HepG2 (cell line): ENCODE measurements at regions not wholly inside any gene's neighbourhood (a gene's known extent, or its start where the extent isn't known, plus 50 kb on each side); places are given as distances from the start of the nearest gene placed in this dataset.

ENCODE experiments used
- ARID5B ChIP-seq: IDR thresholded peaks from 2 replicates; pipeline ENCODE4 v1.4.0; 2020; ENCODE audit warnings: mild to moderate bottlenecking, missing genetic modification reagents
- EZH2 ChIP-seq: conservative IDR thresholded peaks from 2 replicates; pipeline ENCODE4 v1.6.1; 2012; ENCODE audit warnings: mild to moderate bottlenecking, low read depth, low read length, moderate library complexity
- HHEX ChIP-seq: IDR thresholded peaks from 2 replicates; pipeline ENCODE4 v1.6.1; 2016; ENCODE audit warnings: control low read depth
- PATZ1 ChIP-seq: sonication (generic); formaldehyde crosslinking; IDR thresholded peaks from 2 replicates; pipeline ENCODE4 v1.4.0; 2020; ENCODE audit warnings: missing genetic modification reagents
- RBM22 ChIP-seq: fragments of 200-400 bp; formaldehyde crosslinking; optimal IDR thresholded peaks from 2 replicates; pipeline ENCODE3; 2017; ENCODE audit warnings: mild to moderate bottlenecking, low read length, moderate library complexity
- SNAI1 ChIP-seq: sonication (generic); formaldehyde crosslinking; IDR thresholded peaks from 2 replicates; pipeline ENCODE4 v1.5.0; 2020; ENCODE audit warnings: mild to moderate bottlenecking, missing genetic modification reagents, borderline replicate concordance
- SRF ChIP-seq: IDR thresholded peaks from 2 replicates; pipeline ENCODE4 v1.6.1; 2011; ENCODE audit warnings: mild to moderate bottlenecking, low read depth, low read length, moderate library complexity
- ZBTB14 ChIP-seq: sonication (generic); formaldehyde crosslinking; IDR thresholded peaks from 2 replicates; pipeline ENCODE4 v1.4.0; 2020; ENCODE audit warnings: missing genetic modification reagents
- ZNF772 ChIP-seq: sonication (generic); formaldehyde crosslinking; IDR thresholded peaks from 2 replicates; pipeline ENCODE4 v1.5.0; 2020; ENCODE audit warnings: mild to moderate bottlenecking, missing genetic modification reagents
- TF ChIP-seq, protein P1 (sequence below): sonication (generic); formaldehyde crosslinking; IDR thresholded peaks from 2 replicates; pipeline ENCODE4 v1.5.0; 2020; ENCODE audit warnings: missing genetic modification reagents, mild to moderate bottlenecking, borderline replicate concordance
- TF ChIP-seq, protein P2 (sequence below): sonication (generic); formaldehyde crosslinking; IDR thresholded peaks from 2 replicates; pipeline ENCODE4 v1.4.0; 2020; ENCODE audit warnings: mild to moderate bottlenecking, missing genetic modification reagents, borderline replicate concordance
- TF ChIP-seq, protein P3 (sequence below): fragments of 450-650 bp; IDR thresholded peaks from 2 replicates; pipeline ENCODE4 v1.6.1; 2017

- TF ChIP-seq, protein P1, sequence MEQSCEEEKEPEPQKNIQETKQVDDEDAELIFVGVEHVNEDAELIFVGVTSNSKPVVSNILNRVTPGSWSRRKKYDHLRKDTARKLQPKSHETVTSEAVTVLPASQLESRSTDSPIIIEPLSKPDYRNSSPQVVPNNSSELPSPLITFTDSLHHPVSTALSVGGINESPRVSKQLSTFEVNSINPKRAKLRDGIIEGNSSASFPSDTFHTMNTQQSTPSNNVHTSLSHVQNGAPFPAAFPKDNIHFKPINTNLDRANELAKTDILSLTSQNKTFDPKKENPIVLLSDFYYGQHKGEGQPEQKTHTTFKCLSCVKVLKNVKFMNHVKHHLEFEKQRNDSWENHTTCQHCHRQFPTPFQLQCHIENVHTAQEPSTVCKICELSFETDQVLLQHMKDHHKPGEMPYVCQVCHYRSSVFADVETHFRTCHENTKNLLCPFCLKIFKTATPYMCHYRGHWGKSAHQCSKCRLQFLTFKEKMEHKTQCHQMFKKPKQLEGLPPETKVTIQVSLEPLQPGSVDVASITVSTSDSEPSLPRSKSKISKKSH (CRISPR knock-in tag) = no peak
- 0 out of 2 replicates have a peak, but pooled peaks have one; percentile 56 for TF ChIP-seq SRF
- no peak for TF ChIP-seq ZNF772 (CRISPR knock-in tag)
- TF ChIP-seq HHEX (CRISPR knock-in tag) = peak; percentile 47; the same call in 1 of the 2 replicates
- TF ChIP-seq ZBTB14 (CRISPR knock-in tag) = no peak
- TF ChIP-seq ARID5B (CRISPR knock-in tag) = peak; percentile 71
- TF ChIP-seq SNAI1 = no peak
- no peak for TF ChIP-seq EZH2
- TF ChIP-seq, protein P2, sequence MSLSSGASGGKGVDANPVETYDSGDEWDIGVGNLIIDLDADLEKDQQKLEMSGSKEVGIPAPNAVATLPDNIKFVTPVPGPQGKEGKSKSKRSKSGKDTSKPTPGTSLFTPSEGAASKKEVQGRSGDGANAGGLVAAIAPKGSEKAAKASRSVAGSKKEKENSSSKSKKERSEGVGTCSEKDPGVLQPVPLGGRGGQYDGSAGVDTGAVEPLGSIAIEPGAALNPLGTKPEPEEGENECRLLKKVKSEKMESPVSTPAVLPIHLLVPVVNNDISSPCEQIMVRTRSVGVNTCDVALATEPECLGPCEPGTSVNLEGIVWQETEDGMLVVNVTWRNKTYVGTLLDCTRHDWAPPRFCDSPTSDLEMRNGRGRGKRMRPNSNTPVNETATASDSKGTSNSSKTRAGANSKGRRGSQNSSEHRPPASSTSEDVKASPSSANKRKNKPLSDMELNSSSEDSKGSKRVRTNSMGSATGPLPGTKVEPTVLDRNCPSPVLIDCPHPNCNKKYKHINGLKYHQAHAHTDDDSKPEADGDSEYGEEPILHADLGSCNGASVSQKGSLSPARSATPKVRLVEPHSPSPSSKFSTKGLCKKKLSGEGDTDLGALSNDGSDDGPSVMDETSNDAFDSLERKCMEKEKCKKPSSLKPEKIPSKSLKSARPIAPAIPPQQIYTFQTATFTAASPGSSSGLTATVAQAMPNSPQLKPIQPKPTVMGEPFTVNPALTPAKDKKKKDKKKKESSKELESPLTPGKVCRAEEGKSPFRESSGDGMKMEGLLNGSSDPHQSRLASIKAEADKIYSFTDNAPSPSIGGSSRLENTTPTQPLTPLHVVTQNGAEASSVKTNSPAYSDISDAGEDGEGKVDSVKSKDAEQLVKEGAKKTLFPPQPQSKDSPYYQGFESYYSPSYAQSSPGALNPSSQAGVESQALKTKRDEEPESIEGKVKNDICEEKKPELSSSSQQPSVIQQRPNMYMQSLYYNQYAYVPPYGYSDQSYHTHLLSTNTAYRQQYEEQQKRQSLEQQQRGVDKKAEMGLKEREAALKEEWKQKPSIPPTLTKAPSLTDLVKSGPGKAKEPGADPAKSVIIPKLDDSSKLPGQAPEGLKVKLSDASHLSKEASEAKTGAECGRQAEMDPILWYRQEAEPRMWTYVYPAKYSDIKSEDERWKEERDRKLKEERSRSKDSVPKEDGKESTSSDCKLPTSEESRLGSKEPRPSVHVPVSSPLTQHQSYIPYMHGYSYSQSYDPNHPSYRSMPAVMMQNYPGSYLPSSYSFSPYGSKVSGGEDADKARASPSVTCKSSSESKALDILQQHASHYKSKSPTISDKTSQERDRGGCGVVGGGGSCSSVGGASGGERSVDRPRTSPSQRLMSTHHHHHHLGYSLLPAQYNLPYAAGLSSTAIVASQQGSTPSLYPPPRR (CRISPR knock-in tag) = peak; percentile 73; the same call in 1 of the 2 replicates
- no peak for TF ChIP-seq RBM22
- TF ChIP-seq, protein P3, sequence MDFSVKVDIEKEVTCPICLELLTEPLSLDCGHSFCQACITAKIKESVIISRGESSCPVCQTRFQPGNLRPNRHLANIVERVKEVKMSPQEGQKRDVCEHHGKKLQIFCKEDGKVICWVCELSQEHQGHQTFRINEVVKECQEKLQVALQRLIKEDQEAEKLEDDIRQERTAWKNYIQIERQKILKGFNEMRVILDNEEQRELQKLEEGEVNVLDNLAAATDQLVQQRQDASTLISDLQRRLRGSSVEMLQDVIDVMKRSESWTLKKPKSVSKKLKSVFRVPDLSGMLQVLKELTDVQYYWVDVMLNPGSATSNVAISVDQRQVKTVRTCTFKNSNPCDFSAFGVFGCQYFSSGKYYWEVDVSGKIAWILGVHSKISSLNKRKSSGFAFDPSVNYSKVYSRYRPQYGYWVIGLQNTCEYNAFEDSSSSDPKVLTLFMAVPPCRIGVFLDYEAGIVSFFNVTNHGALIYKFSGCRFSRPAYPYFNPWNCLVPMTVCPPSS = no peak
- TF ChIP-seq PATZ1 (CRISPR knock-in tag) = no peak
These were observed 206.5 kb upstream of the EEA1 start (continued) for GRCh38 chr12:93135286-93136239.
